Muscle layer of colon (tissue), 2 donors: ENCODE measurements at regions not wholly inside any gene's neighbourhood (a gene's known extent, or its start where the extent isn't known, plus 50 kb on each side); places are given as distances from the start of the nearest gene placed in this dataset.

Source experiments
- H3K27ac ChIP-seq: one replicate; pipeline ENCODE4 v1.7.0; 2013; ENCODE audit warnings: low read depth, mild to moderate bottlenecking, low read length, moderate library complexity
- H3K27me3 ChIP-seq, 2 donors: one replicate each; pipeline ENCODE4 v1.7.0; 2013; ENCODE audit warnings: low read length in 2 of 2, mild to moderate bottlenecking in 2 of 2; ENCODE audit not compliant: insufficient read depth in 2 of 2, control insufficient read depth in 1 of 2
- H3K36me3 ChIP-seq: one replicate; pipeline ENCODE4 v1.7.0; 2013; ENCODE audit warnings: mild to moderate bottlenecking, low read length; ENCODE audit not compliant: insufficient read depth
- H3K4me1 ChIP-seq: one replicate; pipeline ENCODE4 v1.7.0; 2013; ENCODE audit warnings: mild to moderate bottlenecking, low read length; ENCODE audit not compliant: insufficient read depth
- H3K4me3 ChIP-seq, 2 donors: one replicate each; pipeline ENCODE4 v1.7.0; 2013; ENCODE audit warnings: low read length in 2 of 2, low read depth in 1 of 2, mild to moderate bottlenecking in 1 of 2, moderate library complexity in 1 of 2
- H3K9ac ChIP-seq: one replicate; pipeline ENCODE4 v1.7.0; 2013; ENCODE audit warnings: low read length
- H3K9me3 ChIP-seq: one replicate; pipeline ENCODE4 v1.7.0; 2013; ENCODE audit warnings: mild to moderate bottlenecking, low read length
- donor health status: abdominal sarcoma.
- donor health status: Adenocarcinoma of cecum.

DNA sequence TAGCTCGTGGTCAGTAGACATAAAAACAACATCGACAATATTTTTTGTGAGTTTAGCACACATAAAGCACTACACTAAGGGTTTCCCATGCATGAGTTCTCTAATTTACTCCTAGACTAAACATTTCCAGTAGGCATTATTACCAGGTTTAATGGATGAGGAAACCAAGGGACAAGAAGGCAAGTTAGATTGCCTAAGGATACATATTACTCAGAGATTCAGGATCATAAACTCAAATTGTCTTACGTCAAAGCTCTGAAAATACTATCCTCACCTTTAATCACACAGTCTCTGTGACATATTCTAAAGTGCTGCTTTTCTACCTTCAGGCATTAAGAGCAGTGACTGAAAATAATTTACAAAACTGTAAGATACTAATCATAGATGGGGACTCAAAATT is 655.3 kb downstream of the SLC16A7 start:
- no peaks in the 10 kb centered on the region for H3K36me3 ChIP-seq
- no peaks in the 10 kb centered on the region for H3K9me3 ChIP-seq
- no peak overlapping the region for H3K4me3 ChIP-seq
- H3K4me1 ChIP-seq = no peaks in the 10 kb centered on the region
- no peak overlapping the region for H3K27ac ChIP-seq
- no peaks in the 10 kb centered on the region for H3K27me3 ChIP-seq
- H3K9ac ChIP-seq = no peak overlapping the region

DNA sequence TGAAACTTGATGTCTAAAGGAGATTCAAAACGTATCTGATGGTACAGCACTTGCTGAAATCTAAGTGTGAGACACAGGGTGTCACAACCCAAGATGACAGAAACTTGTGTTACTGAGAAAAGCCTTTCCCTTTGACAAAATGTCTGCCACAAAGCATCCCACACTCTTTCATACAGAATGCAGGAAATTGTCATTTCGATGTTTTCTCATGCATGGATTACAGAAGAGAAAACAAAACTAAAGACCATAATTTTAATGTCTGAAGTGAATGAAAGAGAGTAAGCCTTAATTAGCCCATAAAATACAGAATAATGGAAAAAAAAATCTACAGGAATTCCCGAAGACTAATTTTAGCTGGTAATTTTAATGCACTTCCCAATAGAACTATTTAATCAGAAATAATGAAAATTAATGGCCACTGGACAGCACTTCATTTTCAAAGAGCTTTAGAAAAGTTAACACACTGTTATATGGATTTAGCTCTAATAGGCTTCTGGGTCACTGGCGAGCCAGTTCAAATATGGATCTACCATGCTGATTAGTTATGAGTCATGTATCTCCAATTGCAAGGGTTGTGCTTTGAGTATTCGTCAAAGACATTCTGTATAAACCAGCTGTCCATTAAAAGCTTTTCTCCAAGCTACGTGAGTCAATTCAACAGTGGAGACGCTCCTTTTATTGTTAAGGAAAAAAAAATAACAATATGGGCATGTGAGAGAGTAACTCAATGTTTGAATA is 656.7 kb downstream of the SLC16A7 start:
- Histone ChIP-seq H3K27ac (no peak overlapping the region), H3K36me3 (no peaks in the 10 kb centered on the region), H3K4me1 (no peaks in the 10 kb centered on the region), H3K9me3 (no peaks in the 10 kb centered on the region), H3K4me3 (no peak overlapping the region), H3K27me3 (no peaks in the 10 kb centered on the region), H3K9ac (no peak overlapping the region)

DNA sequence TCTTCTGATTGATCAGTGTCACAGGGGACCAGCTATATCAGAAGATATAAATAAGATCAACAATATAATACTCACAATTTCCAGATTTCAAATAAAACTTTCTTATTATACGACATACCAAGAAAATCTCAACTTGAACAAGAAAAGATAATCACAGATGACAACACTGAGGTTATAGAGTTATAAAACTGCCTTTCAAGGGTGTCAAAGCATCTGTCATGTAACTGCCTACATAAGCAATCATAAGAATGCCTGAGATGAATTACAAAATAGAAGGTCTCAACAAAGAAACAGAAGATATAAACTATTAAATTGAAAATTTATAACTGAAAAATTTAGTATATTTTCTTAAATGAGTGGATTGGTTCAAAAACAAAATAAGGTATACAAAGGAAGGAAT is 659.2 kb downstream of the SLC16A7 start:
- H3K4me3 ChIP-seq = no peak overlapping the region
- no peak overlapping the region for H3K9ac ChIP-seq
- H3K27me3 ChIP-seq = no peaks in the 10 kb centered on the region
- no peaks in the 10 kb centered on the region for H3K4me1 ChIP-seq
- H3K27ac ChIP-seq = no peak overlapping the region
- H3K36me3 ChIP-seq = no peaks in the 10 kb centered on the region
- no peaks in the 10 kb centered on the region for H3K9me3 ChIP-seq

DNA sequence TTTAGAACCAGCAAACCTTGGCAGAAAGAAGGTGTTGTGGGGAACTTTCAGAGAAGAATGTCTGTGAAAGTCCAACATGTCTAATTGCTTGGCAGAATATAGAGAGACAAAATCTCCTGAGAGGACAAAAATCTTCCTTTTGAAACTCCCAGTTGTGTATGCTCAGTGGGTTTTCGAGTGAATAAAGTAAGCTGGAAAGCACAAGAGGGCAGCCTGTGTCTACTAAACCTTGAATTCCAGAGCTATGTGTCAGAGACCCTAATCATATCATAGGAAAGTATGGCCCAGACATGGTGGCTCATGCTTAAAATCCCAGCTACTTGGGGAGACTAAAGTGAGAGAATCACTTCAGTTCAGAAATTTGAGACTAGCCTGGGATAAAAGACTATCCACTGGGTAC is 661.2 kb downstream of the SLC16A7 start:
- Histone ChIP-seq H3K27me3 (no peaks in the 10 kb centered on the region), H3K9ac (no peak overlapping the region), H3K36me3 (no peaks in the 10 kb centered on the region), H3K4me1 (no peaks in the 10 kb centered on the region), H3K9me3 (no peaks in the 10 kb centered on the region), H3K4me3 (no peak overlapping the region), H3K27ac (no peak overlapping the region)

DNA sequence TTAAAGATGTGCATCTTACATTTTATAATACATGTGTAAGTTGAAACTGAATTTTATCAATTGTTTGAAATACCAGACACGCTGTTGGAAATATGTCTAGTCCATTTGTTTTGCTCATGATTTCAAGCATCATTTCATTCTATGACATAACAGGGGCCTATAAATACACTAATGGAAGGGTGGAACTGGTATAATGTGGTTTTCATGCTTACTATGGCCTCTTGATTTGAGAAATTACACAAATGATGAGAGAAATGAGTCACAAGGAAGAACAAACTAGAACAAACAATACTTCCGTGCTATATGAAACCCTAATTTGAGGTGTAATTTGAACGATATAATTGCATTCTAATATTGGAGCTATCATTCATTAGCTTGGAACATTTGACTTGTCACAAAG is 663.4 kb downstream of the SLC16A7 start:
- Histone ChIP-seq H3K36me3 (no peaks in the 10 kb centered on the region), H3K9ac (no peak overlapping the region), H3K27me3 (no peaks in the 10 kb centered on the region), H3K9me3 (no peaks in the 10 kb centered on the region), H3K27ac (no peak overlapping the region), H3K4me3 (no peak overlapping the region), H3K4me1 (no peaks in the 10 kb centered on the region)

DNA sequence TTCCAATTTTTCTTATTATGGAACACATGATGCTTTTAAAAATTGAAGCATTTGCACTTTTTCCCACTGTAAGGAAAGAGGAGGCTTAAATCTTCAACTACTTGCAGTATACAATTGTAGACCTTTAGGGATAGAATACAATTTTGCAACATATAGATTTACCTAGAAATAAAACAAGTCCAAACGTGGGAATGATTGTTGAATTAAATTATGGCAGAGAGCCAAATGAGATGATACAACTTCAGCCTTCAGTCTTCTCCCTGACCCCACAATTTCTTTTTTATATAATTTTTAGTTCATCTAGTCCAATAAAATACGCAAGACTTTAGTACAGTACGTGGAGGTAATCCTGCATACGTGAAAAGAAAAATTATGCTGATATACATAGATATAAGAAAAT is 666.5 kb downstream of the SLC16A7 start:
- Histone ChIP-seq H3K9ac (no peak overlapping the region), H3K4me1 (no peaks in the 10 kb centered on the region), H3K9me3 (no peaks in the 10 kb centered on the region), H3K27ac (no peak overlapping the region), H3K4me3 (no peak overlapping the region), H3K27me3 (no peaks in the 10 kb centered on the region), H3K36me3 (no peaks in the 10 kb centered on the region)

DNA sequence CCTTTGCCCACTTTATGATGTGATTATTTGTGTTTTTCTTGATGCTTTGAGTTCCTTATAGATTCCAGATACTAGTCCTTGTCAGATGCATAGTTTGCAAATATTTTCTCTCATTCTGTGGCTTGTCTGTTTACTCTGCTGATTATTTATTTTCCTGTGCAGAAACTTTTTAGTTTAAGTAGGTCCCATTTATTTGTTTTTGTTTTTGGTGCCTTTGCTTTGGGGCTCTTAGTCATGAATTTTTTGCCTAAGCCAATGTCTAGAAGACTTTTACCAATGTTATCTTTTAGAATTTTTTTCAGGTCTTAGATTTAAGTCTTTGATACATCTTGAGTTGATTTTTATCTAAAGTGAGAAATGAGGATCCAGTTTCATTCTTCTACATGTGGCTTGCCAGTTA is 667.3 kb downstream of the SLC16A7 start:
- no peak overlapping the region for H3K9ac ChIP-seq
- no peaks in the 10 kb centered on the region for H3K9me3 ChIP-seq
- H3K4me1 ChIP-seq = no peaks in the 10 kb centered on the region
- H3K4me3 ChIP-seq = no peak overlapping the region
- no peak overlapping the region for H3K27ac ChIP-seq
- H3K36me3 ChIP-seq = no peaks in the 10 kb centered on the region
- H3K27me3 ChIP-seq = no peaks in the 10 kb centered on the region

DNA sequence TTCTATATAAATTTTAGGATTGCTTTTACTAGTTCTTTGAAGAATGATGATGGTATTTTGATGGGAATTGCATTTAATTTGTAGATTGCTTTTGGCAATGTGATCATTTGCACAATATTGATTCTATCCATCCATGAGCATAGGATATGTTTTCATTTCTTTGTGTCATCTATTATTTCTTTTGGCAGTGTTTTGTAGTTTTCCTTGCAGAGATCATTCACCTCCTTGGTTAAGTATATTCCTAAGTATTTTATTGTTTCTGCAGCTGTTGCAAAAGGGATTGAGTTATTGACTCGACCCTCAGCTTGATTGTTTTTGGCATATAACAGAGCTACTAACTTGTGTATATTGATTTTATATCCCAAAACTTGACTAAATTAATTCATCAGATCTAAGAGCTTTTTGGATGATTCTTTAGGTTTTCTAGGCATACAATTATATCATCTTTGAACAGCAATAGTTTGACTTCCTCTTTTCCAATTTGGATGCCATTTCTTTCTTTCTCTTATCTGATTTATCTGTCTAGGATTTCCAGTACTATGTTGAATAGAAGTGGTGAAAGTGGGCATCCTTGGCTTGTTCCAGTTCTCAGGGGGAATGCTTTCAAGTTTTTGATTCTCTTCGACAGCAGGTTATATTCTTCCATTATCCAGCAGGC is 668.1 kb downstream of the SLC16A7 start:
- Histone ChIP-seq H3K27me3 (no peaks in the 10 kb centered on the region), H3K4me1 (no peaks in the 10 kb centered on the region), H3K4me3 (no peak overlapping the region), H3K9me3 (no peaks in the 10 kb centered on the region), H3K27ac (no peak overlapping the region), H3K9ac (no peak overlapping the region), H3K36me3 (no peaks in the 10 kb centered on the region)

DNA sequence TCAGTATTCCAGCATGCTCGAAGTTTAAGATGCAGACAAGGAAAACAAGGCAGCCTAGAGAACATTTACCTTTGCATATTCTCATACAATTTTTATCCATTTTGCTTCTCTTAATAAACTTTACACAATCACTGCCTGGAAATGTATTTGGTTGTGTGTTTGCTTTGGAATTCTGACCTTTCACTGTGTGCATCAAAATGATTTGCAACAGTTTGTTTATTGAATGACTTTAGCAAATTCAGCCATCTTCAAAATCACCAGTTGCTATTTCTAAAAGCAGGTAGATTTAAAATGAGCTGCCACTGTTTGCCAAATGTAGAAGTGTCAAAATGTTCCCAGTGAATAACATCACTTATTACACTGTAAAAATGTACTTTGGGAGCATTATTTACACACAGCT is 669.9 kb downstream of the SLC16A7 start:
- H3K27me3 ChIP-seq = no peaks in the 10 kb centered on the region
- no peak overlapping the region for H3K4me3 ChIP-seq
- no peak overlapping the region for H3K9ac ChIP-seq
- H3K27ac ChIP-seq = no peak overlapping the region
- no peaks in the 10 kb centered on the region for H3K4me1 ChIP-seq
- H3K9me3 ChIP-seq = no peaks in the 10 kb centered on the region
- no peaks in the 10 kb centered on the region for H3K36me3 ChIP-seq

DNA sequence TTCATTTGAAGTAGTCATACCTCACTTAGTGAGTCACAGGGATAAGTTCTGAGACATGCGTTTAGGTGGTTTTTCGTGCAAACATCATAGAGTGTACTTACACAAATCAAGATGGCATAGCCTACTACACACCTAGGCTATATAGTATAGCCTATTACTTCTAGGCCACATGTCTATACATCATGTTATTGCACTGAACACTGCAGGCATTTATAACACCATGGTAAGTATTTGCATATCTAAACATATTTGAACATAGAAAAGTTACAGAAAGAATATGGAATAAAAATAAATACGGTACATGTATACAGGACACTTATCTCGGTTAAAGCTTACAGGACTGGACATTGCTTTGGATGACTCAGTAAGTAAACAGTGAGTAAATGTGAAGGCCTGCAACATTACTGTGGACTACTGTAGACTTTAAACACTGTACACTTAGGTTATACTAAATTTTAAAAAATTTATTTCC is 670.6 kb downstream of the SLC16A7 start:
- H3K9ac ChIP-seq = no peak overlapping the region
- H3K4me1 ChIP-seq = no peaks in the 10 kb centered on the region
- H3K27ac ChIP-seq = no peak overlapping the region
- H3K27me3 ChIP-seq = no peaks in the 10 kb centered on the region
- H3K36me3 ChIP-seq = no peaks in the 10 kb centered on the region
- H3K4me3 ChIP-seq = no peak overlapping the region
- no peaks in the 10 kb centered on the region for H3K9me3 ChIP-seq

DNA sequence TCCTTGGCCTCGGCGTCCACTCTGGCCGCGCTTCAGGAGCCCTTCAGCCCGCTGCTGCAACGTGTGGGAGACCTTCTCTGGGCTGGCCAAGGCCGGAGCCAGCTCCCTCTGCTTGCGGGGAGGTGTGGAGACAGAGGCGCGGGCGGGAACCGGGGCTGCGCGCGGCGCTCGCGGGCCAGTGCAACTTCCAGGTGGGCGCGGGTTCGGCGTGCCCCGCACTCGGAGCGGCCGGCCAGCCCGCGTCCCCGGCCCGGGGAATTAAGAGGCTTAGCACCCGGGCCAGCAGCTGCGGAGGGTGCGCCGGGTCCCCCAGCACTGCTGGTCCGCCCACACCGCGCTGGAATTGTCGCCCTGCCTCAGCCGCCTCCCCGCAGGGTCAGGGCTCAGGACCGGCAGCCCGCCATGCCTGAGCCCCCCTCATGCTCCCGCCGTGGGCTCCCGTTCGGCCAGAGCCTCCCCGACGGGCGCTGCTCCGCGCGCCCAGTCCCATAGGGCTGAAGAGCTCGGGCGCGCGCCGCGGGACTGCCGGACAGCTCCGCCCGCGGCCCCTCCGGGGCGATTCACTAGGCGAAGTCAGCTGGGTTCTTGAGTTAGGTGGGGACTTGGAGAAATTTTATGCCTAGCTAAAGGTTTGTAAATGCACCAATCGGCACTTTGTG is 673.9 kb downstream of the SLC16A7 start:
- Histone ChIP-seq H3K9me3 (no peaks in the 10 kb centered on the region), H3K4me3 (no peak overlapping the region), H3K27ac (no peak overlapping the region), H3K4me1 (no peaks in the 10 kb centered on the region), H3K27me3 (no peaks in the 10 kb centered on the region), H3K36me3 (no peaks in the 10 kb centered on the region), H3K9ac (no peak overlapping the region)
